PC-3 (cell line): ENCODE measurements at regions not wholly inside any gene's neighbourhood (a gene's known extent, or its start where the extent isn't known, plus 50 kb on each side); places are given as distances from the start of the nearest gene placed in this dataset.

Experiments used
- ATAC-seq: fragments of 200-7000 bp; cut with Tn5 transposase; 2 replicates; pipeline ENCODE4 v1.9.1; 2020; ENCODE audit warnings: mild to moderate bottlenecking, moderate library complexity
- BruUV-seq: library from RNA; stranded (reverse); fragments of 400-500 nt; replicated peaks from 2 replicates; lab custom pipeline; 2021; lab: Mats Ljungman, UMichigan
- CTCF ChIA-PET: fragments of 300-600 bp; sonication (Branson Sonifier 250); formaldehyde crosslinking; loops from one replicate; lab custom pipeline; 2022; ENCODE audit warnings: antibody characterized with exemption; lab: Charles Lee
- POLR2A ChIA-PET: fragments of 300-600 bp; sonication (Branson Sonifier 250); formaldehyde crosslinking; loops from one replicate; lab custom pipeline; 2022; ENCODE audit warnings: antibody characterized with exemption; ENCODE audit not compliant: unreplicated experiment; lab: Charles Lee
- DNase-seq: peaks from one replicate; pipeline ENCODE4 v3.0.0-alpha.2; 2015
- H2AFZ ChIP-seq: fragments of 300-600 bp; sonication (generic); 2 replicates; pipeline ENCODE4 v1.6.0; 2016; ENCODE audit warnings: antibody characterized with exemption, low read length
- H3F3A ChIP-seq: fragments of 300-600 bp; sonication (generic); one replicate; pipeline ENCODE4 v1.6.0; 2017; ENCODE audit warnings: antibody characterized with exemption, low read length, control low read depth, mild to moderate bottlenecking; ENCODE audit not compliant: unreplicated experiment
- H3K27ac ChIP-seq: fragments of 300-600 bp; sonication (generic); 2 replicates; pipeline ENCODE4 v1.5.1; 2016; ENCODE audit warnings: mild to moderate bottlenecking, low read length
- H3K27me3 ChIP-seq: fragments of 300-600 bp; sonication (generic); 2 replicates; pipeline ENCODE4 v1.6.1; 2016; ENCODE audit warnings: low read length, mixed read lengths
- H3K36me3 ChIP-seq: fragments of 300-600 bp; sonication (generic); 2 replicates; pipeline ENCODE4 v1.6.1; 2016; ENCODE audit warnings: low read depth, mixed run types, low read length, mixed read lengths
- H3K4me1 ChIP-seq: fragments of 300-600 bp; sonication (generic); 2 replicates; pipeline ENCODE4 v1.5.1; 2016; ENCODE audit warnings: low read length; ENCODE audit not compliant: insufficient read depth
- H3K4me2 ChIP-seq: fragments of 300-600 bp; sonication (generic); 2 replicates; pipeline ENCODE4 v1.6.0; 2016; ENCODE audit warnings: low read length
- H3K4me3 ChIP-seq: fragments of 300-600 bp; sonication (generic); 2 replicates; pipeline ENCODE4 v1.5.1; 2016; ENCODE audit warnings: mild to moderate bottlenecking, low read length, mixed read lengths
- H3K79me2 ChIP-seq: fragments of 300-600 bp; sonication (generic); 2 replicates; pipeline ENCODE4 v1.6.1; 2017; ENCODE audit warnings: low read length, mixed read lengths
- H3K9ac ChIP-seq: fragments of 300-600 bp; sonication (generic); 2 replicates; pipeline ENCODE4 v1.6.0; 2016; ENCODE audit warnings: mild to moderate bottlenecking, low read length
- H3K9me2 ChIP-seq: fragments of 300-600 bp; sonication (generic); replicated peaks from 2 replicates; pipeline ENCODE4 v1.6.1; 2016; ENCODE audit warnings: mixed run types, low read length, mixed read lengths
- H3K9me3 ChIP-seq: fragments of 300-600 bp; sonication (generic); 2 replicates; pipeline ENCODE4 v1.6.1; 2016; ENCODE audit warnings: low read length, mixed read lengths
- H4K20me1 ChIP-seq: fragments of 300-600 bp; sonication (generic); 2 replicates; pipeline ENCODE4 v1.6.1; 2016; ENCODE audit warnings: low read length, mixed read lengths
- CTCF ChIP-seq: fragments of 300-600 bp; sonication (generic); conservative IDR thresholded peaks from 2 replicates; pipeline ENCODE4 v1.5.1; 2017; ENCODE audit warnings: antibody characterized with exemption, low read depth, mild to moderate bottlenecking, low read length
- EZH2 ChIP-seq: fragments of 300-600 bp; sonication (generic); IDR thresholded peaks from one replicate; pipeline ENCODE4 v1.6.1; 2017; ENCODE audit warnings: antibody characterized with exemption, mild to moderate bottlenecking, low read length; ENCODE audit not compliant: unreplicated experiment
- EZH2phosphoT487 ChIP-seq: fragments of 300-600 bp; sonication (generic); IDR thresholded peaks from 2 replicates; pipeline ENCODE4 v1.6.1; 2018; ENCODE audit warnings: mild to moderate bottlenecking, antibody characterized with exemption, low read length, borderline replicate concordance
- intact Hi-C: fragments of 100-400 bp; cut with micrococcal nuclease; formaldehyde crosslinking; loops from 2 replicates; pipeline ENCODE4 v1.9.0; 2023

GRCh38 chr11:130772266-130773227, 143.7 kb downstream of the SNX19 start:
- ChIA-PET CTCF (no interaction called here), POLR2A (interaction anchor here (0.6 kb wide), 1 partner anchor 14 kb away, joined by 4 read pairs; no protein-coding TSS in a partner anchor)
- H3K4me3 ChIP-seq = no peak overlapping the region
- H3K4me2 ChIP-seq = peak overlapping the region; percentile 37
- H3K79me2 ChIP-seq = no peaks in the 10 kb centered on the region
- no peak for TF ChIP-seq EZH2
- TF ChIP-seq CTCF = no peak
- TF ChIP-seq EZH2phosphoT487 = no peak
- peaks cover 39% of the 10 kb centered on the region for H3K4me1 ChIP-seq
- H3K9me3 ChIP-seq = 0 out of 2 replicates have a peak, but pooled peaks cover 6% of the 10 kb centered on the region
- no peaks in the 10 kb centered on the region for H3K36me3 ChIP-seq
- ATAC-seq (peak; percentile 87), DNase-seq (peak; percentile 92)
- BruUV-seq = no TSS peak
- peak overlapping the region; percentile 66 for H3K27ac ChIP-seq
- no peaks in the 10 kb centered on the region for H3K9me2 ChIP-seq
- H3K27me3 ChIP-seq = no peaks in the 10 kb centered on the region
- no peaks in the 10 kb centered on the region for H4K20me1 ChIP-seq
- no peak overlapping the region for H2AFZ ChIP-seq
- intact Hi-C loops = no loop called here
- no peak overlapping the region; the same call in 1 of the 2 replicates for H3K9ac ChIP-seq
- no peaks in the 10 kb centered on the region for H3F3A ChIP-seq

- H3K27ac ChIP-seq = peak overlapping the region; percentile 66
- no peaks in the 10 kb centered on the region for H3K9me2 ChIP-seq
- ChIA-PET CTCF (no interaction called here), POLR2A (no interaction called here)
- peaks cover 39% of the 10 kb centered on the region for H3K4me1 ChIP-seq
- ATAC-seq (no peak), DNase-seq (no peak)
- H3K4me2 ChIP-seq = peak overlapping the region; percentile 37; the same call in 1 of the 2 replicates
- no peaks in the 10 kb centered on the region for H3K79me2 ChIP-seq
- no peaks in the 10 kb centered on the region for H3K27me3 ChIP-seq
- no peak for TF ChIP-seq EZH2
- intact Hi-C loops = no loop called here
- no peak overlapping the region for H2AFZ ChIP-seq
- H3K36me3 ChIP-seq = no peaks in the 10 kb centered on the region
- H4K20me1 ChIP-seq = no peaks in the 10 kb centered on the region
- no peak overlapping the region for H3K9ac ChIP-seq
- no peaks in the 10 kb centered on the region for H3F3A ChIP-seq
- BruUV-seq = no TSS peak
- H3K9me3 ChIP-seq = 0 out of 2 replicates have a peak, but pooled peaks cover 3% of the 10 kb centered on the region
- H3K4me3 ChIP-seq = no peak overlapping the region
Observed at GRCh38 chr11:130773244-130773820, 142.9 kb downstream of the SNX19 start.

GRCh38 chr11:130774703-130775102, 141.6 kb downstream of the SNX19 start:
- Histone ChIP-seq H3K9me3 (0 out of 2 replicates have a peak, but pooled peaks cover 3% of the 10 kb centered on the region), H3K27ac (peak overlapping the region; percentile 53), H3K79me2 (no peaks in the 10 kb centered on the region), H3K27me3 (no peaks in the 10 kb centered on the region), H3K9me2 (no peaks in the 10 kb centered on the region), H3K9ac (no peak overlapping the region), H2AFZ (no peak overlapping the region), H3F3A (no peaks in the 10 kb centered on the region), H4K20me1 (no peaks in the 10 kb centered on the region), H3K4me1 (peaks cover 39% of the 10 kb centered on the region), H3K36me3 (no peaks in the 10 kb centered on the region), H3K4me3 (no peak overlapping the region), H3K4me2 (no peak overlapping the region)
- DNase-seq (peak; percentile 17), ATAC-seq (no peak)
- POLR2A ChIA-PET = interaction anchor here (0.6 kb wide), 1 partner anchor 85 kb away, joined by 4 read pairs; no protein-coding TSS in a partner anchor
- CTCF ChIA-PET = no interaction called here
- intact Hi-C loops = no loop called here
- no TSS peak for BruUV-seq
- TF ChIP-seq EZH2 = no peak
- no peak for TF ChIP-seq CTCF
- TF ChIP-seq EZH2phosphoT487 = no peak
